Endothelial cell of umbilical vein (primary cell): ENCODE measurements at regions not wholly inside any gene's neighbourhood (a gene's known extent, or its start where the extent isn't known, plus 50 kb on each side); places are given as distances from the start of the nearest gene placed in this dataset.

Source experiments
- BruUV-seq: library from RNA; stranded (reverse); fragments of 400-500 nt; replicated peaks from 2 replicates; lab custom pipeline; 2021; lab: Mats Ljungman, UMichigan
- CTCF ChIA-PET: fragments of 300-600, 350-600 bp; sonication (Branson Sonifier 250); formaldehyde crosslinking; loops from one replicate; lab custom pipeline; 2021; ENCODE audit warnings: antibody characterized with exemption, inconsistent platforms; lab: Charles Lee
- POLR2A ChIA-PET: fragments of 300-600, 350-600 bp; sonication (Branson Sonifier 250); formaldehyde crosslinking; loops from one replicate; lab custom pipeline; 2021; ENCODE audit warnings: antibody characterized with exemption, inconsistent platforms; lab: Charles Lee
- DNase-seq: peaks from one replicate; pipeline ENCODE4 v3.0.0-alpha.2; 2011; ENCODE audit warnings: low read depth, low spot score
- FAIRE-seq: peaks from 2 replicates; lab custom pipeline; 2011; peaks lifted over from hg19 to GRCh38; lab: Jason Lieb, UNC
- H2AFZ ChIP-seq: 2 replicates; pipeline ENCODE4 v1.6.0; 2012; ENCODE audit warnings: low read depth, low read length, control low read depth, inconsistent platforms
- H3K27ac ChIP-seq: 2 replicates; pipeline ENCODE4 v1.5.1; 2011; ENCODE audit warnings: low read depth, mild to moderate bottlenecking, control low read depth, low read length, moderate library complexity; ENCODE audit not compliant: insufficient read depth
- H3K27me3 ChIP-seq, 2 experiments: 2 replicates each; pipeline versions ENCODE4 v1.6.0 to v1.6.1; 2011; ENCODE audit warnings: low read length in 2 of 2, mixed read lengths in 1 of 2; ENCODE audit not compliant: control insufficient read depth in 2 of 2, insufficient read depth in 2 of 2
- H3K36me3 ChIP-seq, 2 experiments: 2 replicates in 1 of 2; 3 replicates in 1 of 2; pipeline ENCODE4 v1.5.1; 2011; ENCODE audit warnings: low read length in 2 of 2, mild to moderate bottlenecking in 1 of 2, moderate library complexity in 1 of 2; ENCODE audit not compliant: control insufficient read depth in 2 of 2, insufficient read depth in 2 of 2; ENCODE audit errors: extremely low read depth in 1 of 2
- H3K4me1 ChIP-seq: 3 replicates; pipeline ENCODE4 v1.5.1; 2011; ENCODE audit warnings: mild to moderate bottlenecking, low read length; ENCODE audit not compliant: control insufficient read depth, insufficient read depth; ENCODE audit errors: extremely low read depth
- H3K4me2 ChIP-seq: 2 replicates; pipeline ENCODE4 v1.6.1; 2011; ENCODE audit warnings: low read length, control low read depth, mixed read lengths; ENCODE audit not compliant: insufficient read depth
- H3K4me3 ChIP-seq, 3 experiments: fragments of 200-600 bp in 1 of 3; sonication (generic), shearing (Covaris generic) in 1 of 3; replicated peaks in 1 of 3; 2 replicates each; pipeline ENCODE4 v1.5.1; 2011 to 2016; ENCODE audit warnings: control low read depth in 3 of 3, low read length in 3 of 3, mild to moderate bottlenecking in 2 of 3, inconsistent platforms in 1 of 3, low read depth in 1 of 3, moderate library complexity in 1 of 3; ENCODE audit not compliant: insufficient read depth in 1 of 3
- H3K79me2 ChIP-seq: 2 replicates; pipeline ENCODE4 v1.6.0; 2012; ENCODE audit warnings: low read length, inconsistent platforms; ENCODE audit not compliant: control insufficient read depth, insufficient read depth
- H3K9ac ChIP-seq: replicated peaks from 2 replicates; pipeline ENCODE3; 2011; ENCODE audit warnings: low read length, control low read depth; ENCODE audit not compliant: insufficient read depth; ENCODE audit errors: extremely low read depth
- H3K9me1 ChIP-seq: replicated peaks from 3 replicates; pipeline ENCODE4 v1.6.0; 2011; ENCODE audit warnings: mild to moderate bottlenecking, low read length; ENCODE audit not compliant: control insufficient read depth, insufficient read depth; ENCODE audit errors: extremely low read depth
- H3K9me3 ChIP-seq: replicated peaks from 2 replicates; pipeline ENCODE4 v1.5.1; 2012; ENCODE audit warnings: low read length, inconsistent platforms; ENCODE audit not compliant: control insufficient read depth, insufficient read depth
- H4K20me1 ChIP-seq: replicated peaks from 2 replicates; pipeline ENCODE3; 2011; ENCODE audit warnings: mild to moderate bottlenecking, low read length; ENCODE audit not compliant: control insufficient read depth, insufficient read depth; ENCODE audit errors: extremely low read depth
- EZH2 ChIP-seq: IDR thresholded peaks from 2 replicates; pipeline ENCODE4 v1.6.1; 2012; ENCODE audit warnings: borderline replicate concordance, low read depth, mild to moderate bottlenecking, moderate library complexity, low read length, inconsistent platforms; ENCODE audit not compliant: severe bottlenecking
- FOS ChIP-seq: IDR thresholded peaks from 2 replicates; pipeline ENCODE4 v1.6.1; 2011; ENCODE audit warnings: mild to moderate bottlenecking, low read length, moderate library complexity, borderline replicate concordance; ENCODE audit not compliant: insufficient read depth
- GATA2 ChIP-seq: IDR thresholded peaks from 2 replicates; pipeline ENCODE4 v1.7.0; 2011; ENCODE audit warnings: low read depth, mild to moderate bottlenecking, moderate library complexity, mixed read lengths, low read length; ENCODE audit not compliant: insufficient read length, insufficient read depth
- JUN ChIP-seq: IDR thresholded peaks from 2 replicates; pipeline ENCODE4 v1.6.1; 2011; ENCODE audit warnings: borderline replicate concordance, low read depth; ENCODE audit not compliant: insufficient read length, insufficient read depth
- MYC ChIP-seq: IDR thresholded peaks from one replicate; pipeline ENCODE4 v1.6.1; 2011; ENCODE audit warnings: mild to moderate bottlenecking, low read depth, low read length
- POLR2A ChIP-seq: IDR thresholded peaks from 2 replicates; pipeline ENCODE4 v1.6.1; 2012; ENCODE audit warnings: low read depth, mild to moderate bottlenecking, control low read depth, low read length
- POLR2AphosphoS5 ChIP-seq: IDR thresholded peaks from 2 replicates; pipeline ENCODE4 v1.6.1; 2012; ENCODE audit warnings: low read depth, mild to moderate bottlenecking, control low read depth, low read length, moderate library complexity; ENCODE audit not compliant: insufficient read depth
- dilution Hi-C: fragments of 300-500 bp; cut with MboI; formaldehyde crosslinking; loops from one replicate; pipeline ENCODE4 v1.15.0; 2019; ENCODE audit warnings: low sequenced_read_pairs; ENCODE audit not compliant: extremely low pct_ligation_motif_present
- intact Hi-C: fragments of 100-400 bp; cut with micrococcal nuclease; formaldehyde crosslinking; loops from one replicate; pipeline ENCODE4 v1.10.0; 2022
- TF ChIP-seq, protein P1 (sequence below): IDR thresholded peaks from 2 replicates; pipeline ENCODE4 v1.6.1; 2011; ENCODE audit not compliant: insufficient read depth, insufficient read length
- TF ChIP-seq, protein P2 (sequence below), 2 donors: IDR thresholded peaks; 1 replicate in 1 of 2; 2 replicates in 1 of 2; pipeline ENCODE4 v1.5.1; 2011; ENCODE audit warnings: low read length in 2 of 2, mild to moderate bottlenecking in 2 of 2, moderate library complexity in 2 of 2, control low read depth in 1 of 2, inconsistent platforms in 1 of 2, low read depth in 1 of 2; ENCODE audit not compliant: insufficient read depth in 1 of 2; ENCODE audit errors: extremely low read depth in 1 of 2

DNA sequence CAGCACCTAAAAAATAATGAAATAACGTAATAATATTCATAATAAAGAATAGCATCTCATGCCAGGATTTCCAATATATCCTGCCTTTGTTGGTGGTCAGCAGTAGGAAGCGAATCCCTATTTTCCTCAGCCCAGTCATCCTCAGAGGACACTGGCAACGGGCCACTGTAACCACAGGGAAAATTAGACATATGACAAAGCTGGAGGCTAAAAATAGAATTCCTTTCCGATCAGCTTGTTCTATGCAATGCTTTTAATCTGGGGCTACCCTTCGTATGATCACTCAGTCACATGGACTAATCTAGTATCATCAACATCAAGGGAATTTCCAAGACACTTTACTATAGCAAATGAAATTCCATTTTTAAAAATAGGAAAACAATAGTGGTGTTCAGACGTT is 246.9 kb upstream of the KCNJ16 start:
- ChIA-PET CTCF (interaction anchor here (1.0 to 2.1 kb wide), 8 partner anchors 17 to 340 kb away, joined by 3 to 21 read pairs (median 4); no protein-coding TSS in a partner anchor), POLR2A (no interaction called here)
- Histone ChIP-seq H3K9ac (peak overlapping the region; percentile 45), H3K4me3 (peak overlapping the region in 1 of 3 experiments; percentile 12), H4K20me1 (no peaks in the 10 kb centered on the region), H3K9me3 (no peaks in the 10 kb centered on the region), H3K4me1 (peaks cover 20% of the 10 kb centered on the region), H3K79me2 (no peaks in the 10 kb centered on the region), H3K27ac (peak overlapping the region; percentile 89), H3K4me2 (peak overlapping the region; percentile 61), H3K9me1 (no peaks in the 10 kb centered on the region), H3K27me3 (no peaks in the 10 kb centered on the region), H2AFZ (no peak overlapping the region), H3K36me3 (no peaks in the 10 kb centered on the region)
- BruUV-seq = no TSS peak
- TF ChIP-seq POLR2A = no peak
- TF ChIP-seq, protein P1, sequence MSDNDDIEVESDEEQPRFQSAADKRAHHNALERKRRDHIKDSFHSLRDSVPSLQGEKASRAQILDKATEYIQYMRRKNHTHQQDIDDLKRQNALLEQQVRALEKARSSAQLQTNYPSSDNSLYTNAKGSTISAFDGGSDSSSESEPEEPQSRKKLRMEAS = peak; percentile 50
- peak; percentile 79 for TF ChIP-seq JUN
- no peak for TF ChIP-seq GATA2
- peak; percentile 90 for TF ChIP-seq FOS
- no peak for TF ChIP-seq EZH2
- TF ChIP-seq, protein P2, sequence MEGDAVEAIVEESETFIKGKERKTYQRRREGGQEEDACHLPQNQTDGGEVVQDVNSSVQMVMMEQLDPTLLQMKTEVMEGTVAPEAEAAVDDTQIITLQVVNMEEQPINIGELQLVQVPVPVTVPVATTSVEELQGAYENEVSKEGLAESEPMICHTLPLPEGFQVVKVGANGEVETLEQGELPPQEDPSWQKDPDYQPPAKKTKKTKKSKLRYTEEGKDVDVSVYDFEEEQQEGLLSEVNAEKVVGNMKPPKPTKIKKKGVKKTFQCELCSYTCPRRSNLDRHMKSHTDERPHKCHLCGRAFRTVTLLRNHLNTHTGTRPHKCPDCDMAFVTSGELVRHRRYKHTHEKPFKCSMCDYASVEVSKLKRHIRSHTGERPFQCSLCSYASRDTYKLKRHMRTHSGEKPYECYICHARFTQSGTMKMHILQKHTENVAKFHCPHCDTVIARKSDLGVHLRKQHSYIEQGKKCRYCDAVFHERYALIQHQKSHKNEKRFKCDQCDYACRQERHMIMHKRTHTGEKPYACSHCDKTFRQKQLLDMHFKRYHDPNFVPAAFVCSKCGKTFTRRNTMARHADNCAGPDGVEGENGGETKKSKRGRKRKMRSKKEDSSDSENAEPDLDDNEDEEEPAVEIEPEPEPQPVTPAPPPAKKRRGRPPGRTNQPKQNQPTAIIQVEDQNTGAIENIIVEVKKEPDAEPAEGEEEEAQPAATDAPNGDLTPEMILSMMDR (IDR thresholded peaks at IDR 0.05; ENCODE audit: extremely low read depth in 1 of 2, insufficient read depth in 1 of 2, low read depth in 1 of 2, low read length in 2 of 2) = no peak
- TF ChIP-seq POLR2AphosphoS5 = peak; percentile 73
- TF ChIP-seq MYC = no peak
- intact Hi-C loops = loop anchor here (1.0 to 5.0 kb wide), 8 partner anchors 29 to 340 kb away; no protein-coding TSS in a partner anchor
- FAIRE-seq (peak; percentile 79), DNase-seq (peak; percentile 97)
- dilution Hi-C loops = no loop called here
